CD4-positive, CD25-positive, alpha-beta regulatory T cell (primary cell): ENCODE measurements at regions not wholly inside any gene's neighbourhood (a gene's known extent, or its start where the extent isn't known, plus 50 kb on each side); places are given as distances from the start of the nearest gene placed in this dataset.
"Not testable (repeated sequence)": the region's sequence is repeated elsewhere in the genome, so short reads cannot be mapped to it uniquely, and the experiment has no call there.

Source experiments
- ATAC-seq, 2 donors: fragments of 150-1000 bp; cut with Tn5 transposase; one replicate each; pipeline ENCODE4 v1.10.0; 2021; ENCODE audit warnings: low read depth in 2 of 2, moderate number of reproducible peaks in 2 of 2, moderate library complexity in 1 of 2
- DNase-seq, 3 donors: peaks; one replicate each; pipeline versions ENCODE4 v3.0.0 to v3.0.0-alpha.2; 2012 to 2022; ENCODE audit warnings: mixed read lengths in 1 of 3
- H3K27ac ChIP-seq: one replicate; pipeline ENCODE4 v1.7.0; 2013; ENCODE audit warnings: mild to moderate bottlenecking, low read length; ENCODE audit not compliant: insufficient read depth, poor library complexity, severe bottlenecking
- H3K27me3 ChIP-seq: one replicate; pipeline ENCODE4 v1.7.0; 2013; ENCODE audit warnings: low read length; ENCODE audit not compliant: control insufficient read depth, insufficient read depth
- H3K36me3 ChIP-seq: one replicate; pipeline ENCODE4 v1.7.0; 2013; ENCODE audit warnings: mild to moderate bottlenecking, low read length, moderate library complexity; ENCODE audit not compliant: control insufficient read depth, insufficient read depth
- H3K4me1 ChIP-seq: 2 replicates; pipeline ENCODE4 v1.7.0; 2013; ENCODE audit warnings: mild to moderate bottlenecking, low read length; ENCODE audit not compliant: insufficient read depth, control insufficient read depth, poor library complexity, severe bottlenecking
- H3K4me3 ChIP-seq: one replicate; pipeline ENCODE4 v1.7.0; 2013; ENCODE audit warnings: low read depth, mild to moderate bottlenecking, low read length, moderate library complexity
- H3K9me3 ChIP-seq, 2 experiments: 1 replicate in 1 of 2; 2 replicates in 1 of 2; pipeline ENCODE4 v1.7.0; 2013; ENCODE audit warnings: low read length in 2 of 2, mild to moderate bottlenecking in 1 of 2, moderate library complexity in 1 of 2; ENCODE audit not compliant: control insufficient read depth in 2 of 2
- H3K27ac Mint-ChIP-seq, 3 donors: one replicate each; pipeline ENCODE4 v1.8.0; 2020 to 2022; ENCODE audit warnings: mild to moderate bottlenecking in 3 of 3, mixed read lengths in 3 of 3, moderate library complexity in 2 of 3
- H3K27me3 Mint-ChIP-seq: one replicate; pipeline ENCODE4 v1.8.0; 2022; ENCODE audit warnings: mild to moderate bottlenecking, mixed read lengths
- H3K36me3 Mint-ChIP-seq: one replicate; pipeline ENCODE4 v1.8.0; 2020; ENCODE audit warnings: mixed read lengths
- H3K4me1 Mint-ChIP-seq, 4 donors: one replicate each; pipeline ENCODE4 v1.8.0; 2020 to 2022; ENCODE audit warnings: mixed read lengths in 4 of 4, mild to moderate bottlenecking in 1 of 4
- H3K4me3 Mint-ChIP-seq, 4 donors: one replicate each; pipeline ENCODE4 v1.8.0; 2020 to 2022; ENCODE audit warnings: mild to moderate bottlenecking in 4 of 4, mixed read lengths in 4 of 4, moderate library complexity in 3 of 4
- H3K9me3 Mint-ChIP-seq, 7 donors: one replicate each; pipeline ENCODE4 v1.8.0; 2020 to 2022; ENCODE audit warnings: mixed read lengths in 7 of 7, mild to moderate bottlenecking in 3 of 7, moderate library complexity in 2 of 7

DNA sequence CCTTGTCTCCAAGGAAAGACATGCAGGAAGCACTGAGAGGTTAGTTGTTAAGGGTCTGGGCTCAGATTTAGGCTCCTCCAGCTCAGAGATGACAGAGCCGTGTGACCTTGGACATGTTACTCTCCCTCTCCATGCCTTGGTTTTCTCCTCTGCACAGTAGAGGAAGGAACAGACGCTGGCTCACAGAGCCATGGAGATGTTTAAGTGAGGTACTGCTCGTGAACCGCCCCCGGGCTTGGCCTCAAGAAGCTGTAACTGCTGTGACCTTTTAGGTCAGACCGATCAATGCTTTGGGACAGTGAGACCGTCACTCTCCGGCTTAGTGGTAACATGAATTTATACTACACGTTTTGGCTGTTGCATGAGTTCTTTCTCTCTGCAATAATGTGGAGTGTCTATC, 197.4 kb downstream of the C16orf95 start:
- H3K4me3 ChIP-seq: no peak overlapping the region
- no peaks in the 10 kb centered on the region for H3K9me3 ChIP-seq
- no peak for DNase-seq
- Mint-ChIP-seq H3K27ac (no peak overlapping the region), H3K27me3 (peaks cover 6% of the 10 kb centered on the region), H3K9me3 (no peaks in the 10 kb centered on the region), H3K4me1 (no peaks in the 10 kb centered on the region), H3K36me3 (no peaks in the 10 kb centered on the region), H3K4me3 (no peak overlapping the region)
- H3K4me1 ChIP-seq: no peaks in the 10 kb centered on the region
- no peak for ATAC-seq
- H3K27me3 ChIP-seq: peaks cover 2% of the 10 kb centered on the region
- H3K36me3 ChIP-seq: no peaks in the 10 kb centered on the region
- no peak overlapping the region for H3K27ac ChIP-seq

GRCh38 chr16:87121816-87122215, 195.4 kb downstream of the C16orf95 start:
- Mint-ChIP-seq H3K27me3 (peaks cover 6% of the 10 kb centered on the region), H3K9me3 (no peaks in the 10 kb centered on the region), H3K4me1 (no peaks in the 10 kb centered on the region), H3K36me3 (no peaks in the 10 kb centered on the region), H3K27ac (no peak overlapping the region), H3K4me3 (no peak overlapping the region)
- Histone ChIP-seq H3K27ac (no peak overlapping the region), H3K9me3 (no peaks in the 10 kb centered on the region), H3K4me3 (no peak overlapping the region), H3K27me3 (peaks cover 2% of the 10 kb centered on the region), H3K36me3 (no peaks in the 10 kb centered on the region), H3K4me1 (no peaks in the 10 kb centered on the region)
- DNase-seq: no peak
- no peak for ATAC-seq

- no peak overlapping the region for H3K4me3 ChIP-seq
- Mint-ChIP-seq H3K27me3 (no peaks in the 10 kb centered on the region), H3K36me3 (no peaks in the 10 kb centered on the region), H3K4me3 (no peak overlapping the region), H3K9me3 (no peaks in the 10 kb centered on the region), H3K4me1 (no peaks in the 10 kb centered on the region), H3K27ac (no peak overlapping the region)
- DNase-seq (no peak), ATAC-seq (no peak)
- no peaks in the 10 kb centered on the region for H3K4me1 ChIP-seq
- no peaks in the 10 kb centered on the region for H3K36me3 ChIP-seq
- H3K27ac ChIP-seq: no peak overlapping the region
- no peaks in the 10 kb centered on the region for H3K27me3 ChIP-seq
- no peaks in the 10 kb centered on the region for H3K9me3 ChIP-seq
These were observed 193.7 kb downstream of the C16orf95 start for GRCh38 chr16:87123356-87124001.

GRCh38 chr16:87124405-87124804, 192.8 kb downstream of the C16orf95 start:
- not testable (repeated sequence) for H3K9me3 Mint-ChIP-seq, H3K9me3 ChIP-seq, H3K27ac Mint-ChIP-seq, H3K36me3 ChIP-seq, H3K4me1 ChIP-seq, H3K27ac ChIP-seq, H3K4me1 Mint-ChIP-seq, ATAC-seq, H3K27me3 Mint-ChIP-seq, H3K36me3 Mint-ChIP-seq, H3K4me3 Mint-ChIP-seq, H3K27me3 ChIP-seq, H3K4me3 ChIP-seq, DNase-seq

DNA sequence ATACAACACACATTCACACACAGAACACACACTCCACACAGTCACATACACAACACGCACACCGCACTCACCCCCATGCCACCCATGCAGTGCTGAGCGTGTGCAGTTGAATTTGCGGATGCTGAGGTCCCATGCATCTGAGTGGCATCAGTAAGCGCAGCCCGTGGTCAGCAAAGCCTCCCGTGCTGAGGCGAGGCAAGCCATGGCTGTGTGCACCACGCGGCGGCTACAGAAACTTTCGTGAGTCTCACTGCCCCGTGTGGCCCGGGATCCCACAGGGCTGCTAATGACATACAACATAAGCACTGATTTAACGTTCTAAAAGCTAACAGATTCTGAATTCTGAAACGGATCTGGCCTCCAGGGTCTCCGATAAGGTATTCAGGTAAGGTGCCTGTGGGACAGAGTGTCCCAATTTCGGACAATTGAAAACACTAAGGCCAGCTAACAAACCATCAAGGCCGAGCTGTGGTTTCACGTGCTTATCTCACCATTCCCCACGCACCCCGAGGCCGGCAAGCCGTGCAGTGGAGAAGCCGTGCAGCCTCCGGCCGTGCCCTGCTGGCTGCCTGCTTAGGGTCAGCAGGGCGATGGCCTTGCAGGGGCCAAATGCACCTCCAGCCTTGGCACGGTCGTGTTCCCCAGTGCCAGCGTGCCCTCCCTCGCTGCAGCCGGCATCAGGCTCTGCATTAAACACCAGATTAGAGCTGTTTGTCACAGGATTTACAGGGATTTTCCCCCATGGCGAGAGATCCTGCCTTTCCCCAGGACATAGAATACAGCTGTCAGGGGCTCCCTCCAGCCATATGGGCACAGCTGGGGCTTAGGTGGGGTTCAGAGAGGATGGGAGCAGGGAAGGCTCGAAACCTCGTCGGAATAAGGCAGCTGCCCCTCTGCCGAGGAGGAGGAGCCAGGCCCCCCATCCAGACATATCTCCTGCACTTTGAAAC, 191.7 kb downstream of the C16orf95 start:
- no peak overlapping the region for H3K27ac Mint-ChIP-seq
- Histone ChIP-seq H3K27ac (no peak overlapping the region), H3K4me3 (no peak overlapping the region), H3K9me3 (no peaks in the 10 kb centered on the region), H3K36me3 (no peaks in the 10 kb centered on the region), H3K4me1 (no peaks in the 10 kb centered on the region), H3K27me3 (no peaks in the 10 kb centered on the region)
- peaks cover 0 to 4% (median 0%) of the 10 kb centered on the region in 7 donors for H3K9me3 Mint-ChIP-seq
- H3K27me3 Mint-ChIP-seq: no peaks in the 10 kb centered on the region
- H3K36me3 Mint-ChIP-seq: no peaks in the 10 kb centered on the region
- DNase-seq: no peak
- no peak for ATAC-seq
- H3K4me1 Mint-ChIP-seq: no peaks in the 10 kb centered on the region
- H3K4me3 Mint-ChIP-seq: no peak overlapping the region

DNA sequence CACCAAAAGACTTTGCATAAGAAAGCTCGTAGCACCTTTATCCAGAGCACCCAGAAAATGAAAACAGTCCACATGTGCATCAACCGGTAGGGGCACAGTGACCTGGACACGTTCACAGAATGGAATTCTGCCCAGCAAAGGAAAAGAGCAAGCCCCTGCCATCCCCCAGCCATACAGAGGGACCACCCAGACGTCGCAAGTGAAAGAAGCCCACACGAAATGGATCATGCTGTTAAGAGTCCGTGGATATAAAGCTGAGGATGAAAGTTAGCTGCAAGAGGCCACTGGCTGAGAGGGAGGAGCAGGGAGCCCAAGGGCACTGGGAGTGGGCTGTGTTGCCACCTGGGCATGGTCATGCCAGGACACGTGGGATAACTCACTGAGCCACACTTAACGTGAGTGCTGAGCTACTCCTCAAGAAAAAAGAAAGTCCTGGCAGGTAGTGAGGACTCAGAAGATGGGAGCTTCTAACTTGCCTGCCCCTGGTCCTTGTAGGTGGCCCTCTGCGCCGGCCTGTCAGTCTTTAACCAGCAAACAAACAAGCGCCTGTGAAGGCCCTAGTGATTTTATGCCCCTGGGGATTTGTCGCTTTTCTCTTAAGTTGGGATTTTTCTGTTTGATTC, 190.7 kb downstream of the C16orf95 start:
- no peaks in the 10 kb centered on the region for H3K36me3 ChIP-seq
- peaks cover 0 to 4% (median 0%) of the 10 kb centered on the region in 7 donors for H3K9me3 Mint-ChIP-seq
- no peaks in the 10 kb centered on the region for H3K27me3 Mint-ChIP-seq
- no peak overlapping the region for H3K27ac Mint-ChIP-seq
- no peaks in the 10 kb centered on the region for H3K9me3 ChIP-seq
- no peak overlapping the region for H3K4me3 Mint-ChIP-seq
- no peaks in the 10 kb centered on the region for H3K4me1 ChIP-seq
- no peaks in the 10 kb centered on the region for H3K4me1 Mint-ChIP-seq
- H3K36me3 Mint-ChIP-seq: no peaks in the 10 kb centered on the region
- no peak for ATAC-seq
- no peak overlapping the region for H3K27ac ChIP-seq
- no peak overlapping the region for H3K4me3 ChIP-seq
- H3K27me3 ChIP-seq: no peaks in the 10 kb centered on the region
- DNase-seq: no peak

- DNase-seq (no peak), ATAC-seq (no peak)
- Mint-ChIP-seq H3K4me3 (no peak overlapping the region), H3K4me1 (no peaks in the 10 kb centered on the region), H3K27me3 (no peaks in the 10 kb centered on the region), H3K9me3 (peaks cover 0 to 4% (median 0%) of the 10 kb centered on the region in 7 donors), H3K36me3 (no peaks in the 10 kb centered on the region), H3K27ac (no peak overlapping the region)
- no peak overlapping the region for H3K4me3 ChIP-seq
- H3K27me3 ChIP-seq: no peaks in the 10 kb centered on the region
- H3K4me1 ChIP-seq: no peaks in the 10 kb centered on the region
- no peaks in the 10 kb centered on the region for H3K9me3 ChIP-seq
- H3K36me3 ChIP-seq: no peaks in the 10 kb centered on the region
- H3K27ac ChIP-seq: no peak overlapping the region
These were observed 190.0 kb downstream of the C16orf95 start for GRCh38 chr16:87127061-87127765.
